Colonic mucosa (tissue), 4 donors: ENCODE measurements at regions not wholly inside any gene's neighbourhood (a gene's known extent, or its start where the extent isn't known, plus 50 kb on each side); places are given as distances from the start of the nearest gene placed in this dataset.

ENCODE experiments used
- DNase-seq: peaks from one replicate; pipeline ENCODE4 v3.0.0-alpha.2; 2020
- H3K27ac ChIP-seq: fragments of 200-600 bp; one replicate; pipeline ENCODE4 v1.8.0; 2021
- H3K27me3 ChIP-seq: fragments of 200-600 bp; one replicate; pipeline ENCODE4 v1.8.0; 2021
- H3K36me3 ChIP-seq: fragments of 200-600 bp; one replicate; pipeline ENCODE4 v1.8.0; 2021
- H3K4me1 ChIP-seq: fragments of 200-600 bp; one replicate; pipeline ENCODE4 v1.8.0; 2021; ENCODE audit warnings: mild to moderate bottlenecking
- H3K4me3 ChIP-seq: fragments of 200-600 bp; one replicate; pipeline ENCODE4 v1.8.0; 2021
- H3K9ac ChIP-seq, 2 donors: one replicate each; pipeline ENCODE4 v1.7.0; 2013; ENCODE audit warnings: control low read depth in 2 of 2, low read depth in 2 of 2, low read length in 2 of 2
- H3K9me3 ChIP-seq: fragments of 200-600 bp; one replicate; pipeline ENCODE4 v1.8.0; 2021
- CTCF ChIP-seq: fragments of 200-600 bp; IDR thresholded peaks from one replicate; pipeline ENCODE4 v1.8.0; 2022; ENCODE audit warnings: antibody characterized with exemption, mild to moderate bottlenecking
- intact Hi-C: fragments of 100-400 bp; cut with DNase I; formaldehyde crosslinking; loops from one replicate; pipeline ENCODE4 v1.14.1; 2022
- donor health status: healthy.
- donor health status: DM: no; HTN: no; CAD: no.
- donor health status: DM: no; HTN: no; CAD: no.

- no peak overlapping the region for H3K27ac ChIP-seq
- H3K27me3 ChIP-seq = no peaks in the 10 kb centered on the region
- no peak overlapping the region for H3K4me3 ChIP-seq
- intact Hi-C loops = no loop called here
- H3K9ac ChIP-seq = no peak overlapping the region
- DNase-seq = no peak
- no peaks in the 10 kb centered on the region for H3K9me3 ChIP-seq
- no peak for TF ChIP-seq CTCF
- H3K4me1 ChIP-seq = no peaks in the 10 kb centered on the region
- no peaks in the 10 kb centered on the region for H3K36me3 ChIP-seq
Observed at GRCh38 chr14:44699391-44699790, 192.3 kb upstream of the FSCB start.

- no peak overlapping the region for H3K4me3 ChIP-seq
- no peak overlapping the region for H3K9ac ChIP-seq
- no peaks in the 10 kb centered on the region for H3K36me3 ChIP-seq
- no peak overlapping the region for H3K27ac ChIP-seq
- DNase-seq = no peak
- H3K27me3 ChIP-seq = no peaks in the 10 kb centered on the region
- no peak for TF ChIP-seq CTCF
- intact Hi-C loops = no loop called here
- H3K4me1 ChIP-seq = no peaks in the 10 kb centered on the region
- H3K9me3 ChIP-seq = no peaks in the 10 kb centered on the region
Observed at GRCh38 chr14:44669496-44669895, 162.4 kb upstream of the FSCB start.

DNA sequence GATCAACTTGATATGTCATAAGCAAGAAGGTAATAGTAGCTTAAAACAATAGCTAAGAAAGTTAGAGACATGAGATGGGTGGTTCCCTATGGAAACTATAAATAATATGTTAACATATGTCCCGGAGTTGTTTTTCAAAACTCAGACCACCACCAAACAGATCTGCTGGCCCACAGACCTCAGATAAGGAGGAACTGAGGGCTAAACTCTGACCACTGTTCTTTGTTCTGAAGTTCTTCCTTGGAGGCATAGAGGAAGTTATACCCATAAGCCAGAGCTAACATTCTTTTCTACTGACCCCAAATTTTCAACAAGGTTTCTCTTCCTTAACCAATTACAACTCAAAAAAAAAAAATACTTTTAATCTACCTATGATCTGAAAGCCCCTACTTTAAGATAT lies 156.1 kb upstream of the FSCB start:
- Histone ChIP-seq H3K9me3 (no peaks in the 10 kb centered on the region), H3K4me3 (no peak overlapping the region), H3K27me3 (no peaks in the 10 kb centered on the region), H3K27ac (no peak overlapping the region), H3K4me1 (no peaks in the 10 kb centered on the region), H3K9ac (no peak overlapping the region), H3K36me3 (no peaks in the 10 kb centered on the region)
- intact Hi-C loops = no loop called here
- TF ChIP-seq CTCF = no peak
- DNase-seq = no peak

DNA sequence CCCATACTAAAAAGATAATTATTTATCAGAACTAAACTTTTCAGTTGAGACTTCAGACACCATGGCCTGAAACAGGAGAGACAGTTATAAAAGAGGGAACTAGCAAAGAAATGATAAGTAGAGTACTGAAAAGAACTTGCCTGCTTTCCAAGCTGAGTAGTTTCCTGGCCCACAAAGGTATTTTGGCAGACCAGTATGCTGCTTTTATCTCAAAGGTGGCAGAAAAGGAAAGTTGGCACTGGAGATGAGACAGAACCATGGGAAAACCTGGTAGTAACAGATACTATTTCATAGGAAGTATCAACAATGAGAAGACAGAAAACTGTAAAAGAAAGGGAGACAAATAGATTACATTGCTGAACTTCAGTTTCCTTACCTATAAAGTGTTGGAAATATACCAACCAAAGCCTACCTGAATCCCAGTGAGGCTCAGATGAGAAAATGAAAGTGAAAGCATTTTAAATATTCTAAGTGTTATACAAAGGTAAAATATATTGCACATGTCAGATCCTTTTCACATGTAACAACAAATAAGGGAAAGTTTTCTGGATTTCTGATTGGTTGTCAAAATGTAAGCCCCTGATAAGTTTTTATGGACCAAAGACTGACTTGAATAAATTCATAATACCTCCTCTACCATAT lies 155.3 kb upstream of the FSCB start:
- intact Hi-C loops = no loop called here

DNA sequence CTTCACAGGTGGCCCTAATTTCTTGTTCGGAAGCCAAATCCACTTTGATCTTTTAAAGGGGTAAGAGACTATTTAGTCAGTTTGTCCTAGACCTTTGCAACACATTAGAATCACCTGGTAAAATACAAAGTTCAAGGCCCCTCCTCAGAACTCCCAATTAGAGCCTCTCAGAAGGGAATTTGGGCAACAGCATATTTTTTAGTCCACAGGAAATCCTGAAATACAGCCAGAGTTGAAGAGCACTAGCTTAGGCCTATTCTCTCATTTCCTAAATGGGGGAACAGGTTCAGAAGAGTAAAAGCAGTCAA lies 151.3 kb upstream of the FSCB start:
- no peak for DNase-seq
- Histone ChIP-seq H3K27me3 (no peaks in the 10 kb centered on the region), H3K4me3 (no peak overlapping the region), H3K4me1 (no peaks in the 10 kb centered on the region), H3K27ac (no peak overlapping the region), H3K9ac (no peak overlapping the region), H3K9me3 (no peaks in the 10 kb centered on the region), H3K36me3 (no peaks in the 10 kb centered on the region)
- intact Hi-C loops = loop anchor here (10.0 kb wide), 1 partner anchor 294 kb away; no protein-coding TSS in a partner anchor
- TF ChIP-seq CTCF = no peak

More for the DNA sequence above, 155.3 kb upstream of the FSCB start:
- no peaks in the 10 kb centered on the region for H3K27me3 ChIP-seq
- no peak overlapping the region for H3K27ac ChIP-seq
- DNase-seq = no peak
- H3K4me3 ChIP-seq = no peak overlapping the region
- H3K4me1 ChIP-seq = no peaks in the 10 kb centered on the region
- no peak overlapping the region for H3K9ac ChIP-seq
- no peak for TF ChIP-seq CTCF
- no peaks in the 10 kb centered on the region for H3K36me3 ChIP-seq
- H3K9me3 ChIP-seq = no peaks in the 10 kb centered on the region
